ENCODE measurements at regions not wholly inside any gene's neighbourhood (a gene's known extent, or its start where the extent isn't known, plus 50 kb on each side); places are given as distances from the start of the nearest gene placed in this dataset.
"Not testable (repeated sequence)": the region's sequence is repeated elsewhere in the genome, so short reads cannot be mapped to it uniquely, and the experiment has no call there.

DNA sequence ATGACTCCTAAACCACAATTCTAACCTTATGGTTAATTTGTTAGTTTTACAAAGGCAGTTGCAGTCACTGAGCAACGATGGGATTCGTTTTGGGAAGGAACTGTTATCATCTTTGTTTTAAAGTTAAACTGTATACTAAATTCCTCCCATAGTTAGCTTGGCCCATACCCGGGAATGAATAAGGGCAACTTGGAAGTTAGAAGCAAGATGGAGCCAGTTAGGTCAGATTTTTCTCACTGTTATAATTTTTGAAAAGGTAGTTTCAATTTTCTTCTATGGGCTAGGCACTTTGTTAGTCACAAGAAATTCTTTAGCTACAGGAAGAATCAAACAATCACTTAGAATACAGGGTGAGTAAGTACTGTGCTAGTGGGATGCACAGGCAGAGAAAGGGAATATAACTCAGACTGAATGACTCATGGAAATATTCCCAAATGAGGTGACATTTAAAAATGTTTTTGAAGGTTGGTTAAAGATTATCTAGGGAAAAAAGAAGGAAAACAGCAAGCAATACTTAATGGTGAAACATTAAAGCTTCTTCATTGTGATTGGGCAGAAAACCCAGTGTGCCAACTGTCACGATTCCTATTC lies 153.6 kb downstream of the MAGEB17 start:
- Mint-ChIP-seq H3K36me3 (ENCODE audit: low read depth, unreplicated experiment) (peaks cover 4% of the 10 kb centered on the region), H3K4me1 (ENCODE audit: unreplicated experiment) (no peaks in the 10 kb centered on the region), H3K27me3 (ENCODE audit: unreplicated experiment) (no peaks in the 10 kb centered on the region), H3K9me3 (ENCODE audit: unreplicated experiment) (no peaks in the 10 kb centered on the region), H3K4me3 (ENCODE audit: unreplicated experiment) (no peak overlapping the region), H3K27ac (ENCODE audit: unreplicated experiment) (no peak overlapping the region)
- DNase-seq (ENCODE audit: low spot score): no peak
- TF ChIP-seq, protein P1, sequence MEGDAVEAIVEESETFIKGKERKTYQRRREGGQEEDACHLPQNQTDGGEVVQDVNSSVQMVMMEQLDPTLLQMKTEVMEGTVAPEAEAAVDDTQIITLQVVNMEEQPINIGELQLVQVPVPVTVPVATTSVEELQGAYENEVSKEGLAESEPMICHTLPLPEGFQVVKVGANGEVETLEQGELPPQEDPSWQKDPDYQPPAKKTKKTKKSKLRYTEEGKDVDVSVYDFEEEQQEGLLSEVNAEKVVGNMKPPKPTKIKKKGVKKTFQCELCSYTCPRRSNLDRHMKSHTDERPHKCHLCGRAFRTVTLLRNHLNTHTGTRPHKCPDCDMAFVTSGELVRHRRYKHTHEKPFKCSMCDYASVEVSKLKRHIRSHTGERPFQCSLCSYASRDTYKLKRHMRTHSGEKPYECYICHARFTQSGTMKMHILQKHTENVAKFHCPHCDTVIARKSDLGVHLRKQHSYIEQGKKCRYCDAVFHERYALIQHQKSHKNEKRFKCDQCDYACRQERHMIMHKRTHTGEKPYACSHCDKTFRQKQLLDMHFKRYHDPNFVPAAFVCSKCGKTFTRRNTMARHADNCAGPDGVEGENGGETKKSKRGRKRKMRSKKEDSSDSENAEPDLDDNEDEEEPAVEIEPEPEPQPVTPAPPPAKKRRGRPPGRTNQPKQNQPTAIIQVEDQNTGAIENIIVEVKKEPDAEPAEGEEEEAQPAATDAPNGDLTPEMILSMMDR (IDR thresholded peaks at IDR 0.05; ENCODE audit: unreplicated experiment): no peak

DNA sequence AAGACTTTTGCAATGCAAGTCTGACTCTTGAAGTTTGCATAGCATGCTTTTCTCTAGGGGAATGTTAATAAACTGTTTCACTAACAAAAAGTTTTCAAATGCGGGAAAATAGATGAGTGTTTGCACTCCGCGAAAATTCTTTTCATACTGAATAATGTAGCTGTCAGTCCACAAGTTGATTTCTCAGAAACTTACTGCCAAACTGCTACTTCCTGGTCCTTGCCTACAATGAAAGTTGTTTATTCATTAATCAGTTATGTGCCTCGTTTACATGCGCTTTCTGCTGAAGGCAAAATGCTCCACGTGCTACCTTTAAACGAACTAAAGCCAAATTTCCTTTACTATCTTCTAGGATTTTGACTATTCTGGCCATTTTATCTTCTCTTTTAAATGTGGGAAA lies 166.2 kb downstream of the MAGEB17 start:
- H3K36me3 Mint-ChIP-seq (ENCODE audit: low read depth, unreplicated experiment): no peaks in the 10 kb centered on the region
- H3K4me1 Mint-ChIP-seq (ENCODE audit: unreplicated experiment): peaks cover 5% of the 10 kb centered on the region
- no peak for DNase-seq (ENCODE audit: low spot score)
- H3K9me3 Mint-ChIP-seq (ENCODE audit: unreplicated experiment): no peaks in the 10 kb centered on the region
- no peaks in the 10 kb centered on the region for H3K27me3 Mint-ChIP-seq (ENCODE audit: unreplicated experiment)
- TF ChIP-seq, protein P1 (IDR thresholded peaks at IDR 0.05; ENCODE audit: unreplicated experiment): no peak
- H3K4me3 Mint-ChIP-seq (ENCODE audit: unreplicated experiment): no peak overlapping the region
- no peak overlapping the region for H3K27ac Mint-ChIP-seq (ENCODE audit: unreplicated experiment)

DNA sequence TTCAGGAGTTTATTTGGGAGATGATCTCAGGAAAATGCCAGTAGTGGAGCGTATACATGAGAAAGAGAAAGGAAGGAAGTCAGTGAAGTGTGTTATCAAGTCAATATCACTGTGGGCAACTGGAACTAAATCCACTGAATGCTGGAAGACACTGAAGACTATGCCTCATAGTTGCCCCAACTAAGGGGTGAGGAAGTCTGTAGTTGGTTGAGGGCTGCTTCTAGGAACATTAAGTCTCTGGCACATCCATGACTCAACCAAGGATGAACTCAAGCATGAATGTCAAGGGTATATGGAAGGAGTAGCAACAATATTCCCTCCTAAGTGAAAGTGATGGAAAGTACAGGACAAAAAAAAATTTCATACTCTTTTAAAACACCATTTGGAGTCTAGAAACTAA lies 167.9 kb downstream of the MAGEB17 start:
- Mint-ChIP-seq H3K36me3 (ENCODE audit: low read depth, unreplicated experiment) (no peaks in the 10 kb centered on the region), H3K9me3 (ENCODE audit: unreplicated experiment) (no peaks in the 10 kb centered on the region), H3K27ac (ENCODE audit: unreplicated experiment) (no peak overlapping the region), H3K4me1 (ENCODE audit: unreplicated experiment) (peaks cover 5% of the 10 kb centered on the region), H3K4me3 (ENCODE audit: unreplicated experiment) (no peak overlapping the region), H3K27me3 (ENCODE audit: unreplicated experiment) (no peaks in the 10 kb centered on the region)
- DNase-seq (ENCODE audit: low spot score): no peak
- TF ChIP-seq, protein P1 (IDR thresholded peaks at IDR 0.05; ENCODE audit: unreplicated experiment): no peak

DNA sequence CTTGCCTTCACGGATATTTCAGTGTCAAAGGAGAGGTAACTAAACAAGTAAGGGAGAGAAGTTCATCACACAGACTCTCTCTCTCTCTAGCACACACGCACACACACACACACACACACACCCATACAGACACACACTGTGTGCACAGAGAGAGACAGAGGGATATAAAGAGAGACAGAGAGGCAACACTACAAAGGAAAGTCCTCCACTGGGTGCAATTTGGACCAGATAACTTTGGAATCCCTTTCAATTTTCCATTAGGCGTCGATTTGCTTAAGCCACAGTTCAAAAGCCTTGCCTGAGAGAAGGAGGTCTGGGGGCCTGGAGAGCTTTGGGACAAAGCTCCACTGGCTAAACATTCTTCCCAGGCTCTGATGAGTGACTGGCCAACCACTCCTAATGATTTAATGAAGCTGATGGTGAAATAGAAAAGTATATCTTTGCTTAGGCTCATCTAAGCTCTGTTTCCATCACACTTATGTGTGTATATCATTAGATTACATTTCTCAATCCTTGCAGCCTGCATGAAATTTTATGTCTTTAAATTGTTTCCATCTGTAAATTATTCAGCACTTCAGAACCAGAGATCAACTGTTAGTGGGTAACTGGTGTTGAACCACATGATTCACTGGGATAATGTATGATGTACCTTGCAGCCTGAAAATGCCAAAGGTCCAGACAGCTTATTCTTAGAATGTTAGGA lies 180.8 kb downstream of the MAGEB17 start:
- TF ChIP-seq, protein P1 (IDR thresholded peaks at IDR 0.05; ENCODE audit: unreplicated experiment): no peak
- Mint-ChIP-seq H3K36me3 (ENCODE audit: low read depth, unreplicated experiment) (peaks cover 4% of the 10 kb centered on the region), H3K27ac (ENCODE audit: unreplicated experiment) (no peak overlapping the region), H3K4me1 (ENCODE audit: unreplicated experiment) (peaks cover 3% of the 10 kb centered on the region), H3K4me3 (ENCODE audit: unreplicated experiment) (no peak overlapping the region), H3K9me3 (ENCODE audit: unreplicated experiment) (no peaks in the 10 kb centered on the region), H3K27me3 (ENCODE audit: unreplicated experiment) (peaks cover 4% of the 10 kb centered on the region)
- no peak for DNase-seq (ENCODE audit: low spot score)

DNA sequence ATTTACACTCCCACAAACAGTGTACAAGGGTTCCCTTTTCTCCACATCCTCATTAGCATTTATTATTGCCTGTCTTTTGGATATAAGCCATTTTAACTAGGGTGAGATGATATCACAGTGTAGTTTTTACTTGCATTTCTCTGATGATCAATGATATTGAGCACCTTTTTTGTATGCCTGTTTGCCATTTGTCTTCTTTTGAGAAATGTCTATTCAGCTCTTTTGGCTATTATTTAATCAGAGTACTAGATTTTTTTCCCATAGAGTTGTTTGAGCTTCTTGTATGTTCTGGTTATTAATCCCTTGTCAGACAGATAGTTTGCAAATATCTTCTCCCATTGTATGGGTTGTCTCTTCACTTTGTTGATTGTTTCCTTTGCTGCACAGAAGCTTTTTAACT lies 190.6 kb downstream of the MAGEB17 start:
- H3K27me3 Mint-ChIP-seq (ENCODE audit: unreplicated experiment): no peaks in the 10 kb centered on the region
- H3K27ac Mint-ChIP-seq (ENCODE audit: unreplicated experiment): no peak overlapping the region
- no peaks in the 10 kb centered on the region for H3K4me1 Mint-ChIP-seq (ENCODE audit: unreplicated experiment)
- H3K36me3 Mint-ChIP-seq (ENCODE audit: low read depth, unreplicated experiment): no peaks in the 10 kb centered on the region
- TF ChIP-seq, protein P1 (IDR thresholded peaks at IDR 0.05; ENCODE audit: unreplicated experiment): no peak
- DNase-seq (ENCODE audit: low spot score): no peak
- H3K4me3 Mint-ChIP-seq (ENCODE audit: unreplicated experiment): no peak overlapping the region
- no peaks in the 10 kb centered on the region for H3K9me3 Mint-ChIP-seq (ENCODE audit: unreplicated experiment)

DNA sequence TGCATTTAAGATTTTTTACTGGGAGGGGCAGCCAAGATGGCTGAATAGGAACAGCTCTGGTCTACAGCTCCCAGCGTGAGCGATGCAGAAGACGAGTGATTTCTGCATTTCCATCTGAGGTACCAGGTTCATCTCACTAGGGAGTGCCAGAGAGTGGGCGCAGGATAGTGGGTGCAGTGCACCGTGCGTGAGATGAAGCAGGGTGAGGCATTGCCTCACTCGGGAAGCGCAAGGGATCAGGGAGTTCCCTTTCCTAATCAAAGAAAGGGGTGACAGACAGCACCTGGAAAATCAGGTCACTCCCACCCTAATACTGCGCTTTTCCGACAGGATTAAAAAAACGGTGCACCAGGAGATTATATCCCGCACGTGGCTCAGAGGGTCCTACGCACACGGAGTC lies 192.8 kb downstream of the MAGEB17 start:
- not testable (repeated sequence) for H3K4me1 Mint-ChIP-seq (ENCODE audit: unreplicated experiment); H3K4me3 Mint-ChIP-seq (ENCODE audit: unreplicated experiment); H3K27me3 Mint-ChIP-seq (ENCODE audit: unreplicated experiment); H3K9me3 Mint-ChIP-seq (ENCODE audit: unreplicated experiment); H3K27ac Mint-ChIP-seq (ENCODE audit: unreplicated experiment); DNase-seq (ENCODE audit: low spot score); H3K36me3 Mint-ChIP-seq (ENCODE audit: low read depth, unreplicated experiment)

Data from endothelial cell (in vitro differentiated cells).